ENCODE measurements at regions not wholly inside any gene's neighbourhood (a gene's known extent, or its start where the extent isn't known, plus 50 kb on each side); places are given as distances from the start of the nearest gene placed in this dataset.

DNA sequence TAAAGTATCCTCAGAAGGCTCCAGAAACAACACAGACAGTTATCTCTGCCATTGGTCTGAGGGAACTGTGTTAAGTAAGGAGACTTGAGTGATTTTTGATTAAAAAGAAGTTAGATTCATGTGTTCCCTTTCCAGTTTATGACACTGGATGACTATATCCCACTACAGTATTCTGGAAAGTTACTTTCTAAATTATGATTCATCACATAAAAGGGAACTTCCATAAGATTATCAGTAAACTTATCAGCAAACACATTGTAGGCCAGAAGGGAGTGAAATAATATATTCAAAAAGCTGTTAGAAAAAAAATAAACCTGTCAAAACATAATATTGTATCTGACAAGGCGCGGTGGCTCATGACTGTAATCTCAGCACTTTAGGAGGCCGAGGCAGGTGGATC is 700.0 kb downstream of the SLITRK6 start:
- Histone ChIP-seq H3K79me2 (ENCODE audit: insufficient read depth, low read length) (no peaks in the 10 kb centered on the region), H4K20me1 (ENCODE audit: insufficient read depth, low read length) (no peaks in the 10 kb centered on the region), H3K36me3 (ENCODE audit: insufficient read depth, low read length) (no peaks in the 10 kb centered on the region), H3K4me3 (ENCODE audit: low read depth, low read length, poor library complexity, severe bottlenecking) (no peak overlapping the region), H3K4me1 (ENCODE audit: insufficient read depth, low read length, severe bottlenecking) (no peaks in the 10 kb centered on the region), H3F3A (ENCODE audit: insufficient read depth, low read length) (no peaks in the 10 kb centered on the region), H3K4me2 (ENCODE audit: low read length) (no peak overlapping the region), H2AFZ (ENCODE audit: low read length) (no peak overlapping the region), H3K9me2 (ENCODE audit: low read depth, low read length) (no peaks in the 10 kb centered on the region), H3K27me3 (ENCODE audit: insufficient read depth, low read length) (no peaks in the 10 kb centered on the region), H3K9me3 (ENCODE audit: low read length) (no peaks in the 10 kb centered on the region), H3K9ac (ENCODE audit: low read length) (no peak overlapping the region), H3K27ac (ENCODE audit: low read depth, low read length, poor library complexity, severe bottlenecking) (no peak overlapping the region)
- TF ChIP-seq, protein P1, sequence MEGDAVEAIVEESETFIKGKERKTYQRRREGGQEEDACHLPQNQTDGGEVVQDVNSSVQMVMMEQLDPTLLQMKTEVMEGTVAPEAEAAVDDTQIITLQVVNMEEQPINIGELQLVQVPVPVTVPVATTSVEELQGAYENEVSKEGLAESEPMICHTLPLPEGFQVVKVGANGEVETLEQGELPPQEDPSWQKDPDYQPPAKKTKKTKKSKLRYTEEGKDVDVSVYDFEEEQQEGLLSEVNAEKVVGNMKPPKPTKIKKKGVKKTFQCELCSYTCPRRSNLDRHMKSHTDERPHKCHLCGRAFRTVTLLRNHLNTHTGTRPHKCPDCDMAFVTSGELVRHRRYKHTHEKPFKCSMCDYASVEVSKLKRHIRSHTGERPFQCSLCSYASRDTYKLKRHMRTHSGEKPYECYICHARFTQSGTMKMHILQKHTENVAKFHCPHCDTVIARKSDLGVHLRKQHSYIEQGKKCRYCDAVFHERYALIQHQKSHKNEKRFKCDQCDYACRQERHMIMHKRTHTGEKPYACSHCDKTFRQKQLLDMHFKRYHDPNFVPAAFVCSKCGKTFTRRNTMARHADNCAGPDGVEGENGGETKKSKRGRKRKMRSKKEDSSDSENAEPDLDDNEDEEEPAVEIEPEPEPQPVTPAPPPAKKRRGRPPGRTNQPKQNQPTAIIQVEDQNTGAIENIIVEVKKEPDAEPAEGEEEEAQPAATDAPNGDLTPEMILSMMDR (IDR thresholded peaks at IDR 0.05; ENCODE audit: low read length): no peak
- TF ChIP-seq EZH2 (IDR thresholded peaks at IDR 0.05; ENCODE audit: borderline replicate concordance, low read length): no peak

DNA sequence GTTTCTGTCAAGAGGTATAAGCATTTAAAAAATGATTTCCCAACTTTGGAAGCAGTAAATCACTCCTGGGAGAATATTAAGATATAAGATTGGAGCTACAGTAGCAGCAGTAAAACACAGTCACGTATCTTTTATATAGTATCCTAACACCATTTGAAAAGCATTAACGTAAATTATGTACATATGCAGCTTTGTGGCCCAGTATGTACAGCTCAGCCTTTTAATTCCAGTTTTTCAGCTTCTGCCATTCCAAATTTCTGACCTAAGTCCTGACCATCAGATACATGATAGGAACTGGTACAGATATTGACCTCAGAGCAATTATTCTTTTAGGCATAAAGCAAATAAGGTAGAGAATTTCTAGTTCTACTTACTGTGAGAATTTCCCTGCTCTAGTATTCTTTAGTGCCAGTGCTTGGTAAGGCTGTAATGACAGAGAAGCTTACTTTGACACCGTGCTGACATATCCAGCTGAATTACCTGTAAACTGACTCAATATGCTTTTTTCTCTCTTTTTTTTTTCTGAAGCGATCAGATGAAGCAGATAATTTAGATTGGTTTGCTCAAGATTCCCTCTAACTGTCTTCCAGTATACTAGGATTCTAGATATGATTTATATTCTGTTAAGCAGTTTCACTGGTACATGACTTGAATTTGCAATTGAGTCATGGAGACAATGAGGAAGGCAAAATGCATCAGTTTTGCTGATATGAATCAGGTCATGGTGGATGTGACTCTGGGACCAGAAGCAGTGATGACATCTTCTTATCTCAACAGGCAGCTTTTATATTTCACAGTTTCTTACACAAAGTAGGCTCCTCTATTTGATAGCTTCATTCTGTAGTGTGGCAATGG is 703.6 kb downstream of the SLITRK6 start:
- no peak overlapping the region for H3K27ac ChIP-seq (ENCODE audit: low read depth, low read length, poor library complexity, severe bottlenecking)
- no peaks in the 10 kb centered on the region for H3K79me2 ChIP-seq (ENCODE audit: insufficient read depth, low read length)
- TF ChIP-seq, protein P1 (IDR thresholded peaks at IDR 0.05; ENCODE audit: low read length): no peak
- no peak for TF ChIP-seq EZH2 (IDR thresholded peaks at IDR 0.05; ENCODE audit: borderline replicate concordance, low read length)
- no peak overlapping the region for H2AFZ ChIP-seq (ENCODE audit: low read length)
- H3K27me3 ChIP-seq (ENCODE audit: insufficient read depth, low read length): no peaks in the 10 kb centered on the region
- H3K4me2 ChIP-seq (ENCODE audit: low read length): no peak overlapping the region
- no peaks in the 10 kb centered on the region for H3K9me3 ChIP-seq (ENCODE audit: low read length)
- no peaks in the 10 kb centered on the region for H3K4me1 ChIP-seq (ENCODE audit: insufficient read depth, low read length, severe bottlenecking)
- no peak overlapping the region for H3K9ac ChIP-seq (ENCODE audit: low read length)
- H3F3A ChIP-seq (ENCODE audit: insufficient read depth, low read length): no peaks in the 10 kb centered on the region
- no peaks in the 10 kb centered on the region for H3K9me2 ChIP-seq (ENCODE audit: low read depth, low read length)
- H4K20me1 ChIP-seq (ENCODE audit: insufficient read depth, low read length): no peaks in the 10 kb centered on the region
- no peaks in the 10 kb centered on the region for H3K36me3 ChIP-seq (ENCODE audit: insufficient read depth, low read length)
- no peak overlapping the region for H3K4me3 ChIP-seq (ENCODE audit: low read depth, low read length, poor library complexity, severe bottlenecking)

DNA sequence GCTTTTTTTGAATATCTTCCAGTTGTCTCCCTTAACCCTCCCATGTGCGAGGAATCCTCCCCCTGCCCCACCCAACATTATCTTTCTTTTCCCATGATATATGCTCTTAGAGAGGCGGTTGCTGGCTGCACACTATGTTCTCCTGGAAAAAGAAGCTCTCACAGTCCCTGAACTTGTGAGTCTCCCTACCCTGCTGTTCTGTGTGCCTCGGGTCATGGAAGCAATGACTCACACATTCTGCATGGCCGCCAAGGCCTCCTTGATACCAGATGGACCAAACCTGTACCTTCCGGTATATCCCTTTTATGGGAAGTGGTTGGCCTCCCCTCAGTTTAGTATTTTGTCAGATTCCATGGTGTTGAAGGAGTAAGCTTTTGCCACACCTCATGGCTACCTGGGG is 705.4 kb downstream of the SLITRK6 start:
- H3K9me2 ChIP-seq (ENCODE audit: low read depth, low read length): no peaks in the 10 kb centered on the region
- no peaks in the 10 kb centered on the region for H3F3A ChIP-seq (ENCODE audit: insufficient read depth, low read length)
- TF ChIP-seq EZH2 (IDR thresholded peaks at IDR 0.05; ENCODE audit: borderline replicate concordance, low read length): no peak
- TF ChIP-seq, protein P1 (IDR thresholded peaks at IDR 0.05; ENCODE audit: low read length): no peak
- H2AFZ ChIP-seq (ENCODE audit: low read length): no peak overlapping the region
- H3K27me3 ChIP-seq (ENCODE audit: insufficient read depth, low read length): no peaks in the 10 kb centered on the region
- no peaks in the 10 kb centered on the region for H3K4me1 ChIP-seq (ENCODE audit: insufficient read depth, low read length, severe bottlenecking)
- no peaks in the 10 kb centered on the region for H3K9me3 ChIP-seq (ENCODE audit: low read length)
- no peaks in the 10 kb centered on the region for H4K20me1 ChIP-seq (ENCODE audit: insufficient read depth, low read length)
- H3K36me3 ChIP-seq (ENCODE audit: insufficient read depth, low read length): no peaks in the 10 kb centered on the region
- no peak overlapping the region for H3K4me2 ChIP-seq (ENCODE audit: low read length)
- no peak overlapping the region for H3K9ac ChIP-seq (ENCODE audit: low read length)
- H3K4me3 ChIP-seq (ENCODE audit: low read depth, low read length, poor library complexity, severe bottlenecking): no peak overlapping the region
- no peaks in the 10 kb centered on the region for H3K79me2 ChIP-seq (ENCODE audit: insufficient read depth, low read length)
- H3K27ac ChIP-seq (ENCODE audit: low read depth, low read length, poor library complexity, severe bottlenecking): no peak overlapping the region
